C4-2B (cell line): ENCODE measurements at regions not wholly inside any gene's neighbourhood (a gene's known extent, or its start where the extent isn't known, plus 50 kb on each side); places are given as distances from the start of the nearest gene placed in this dataset.

Experiments used
- CTCF ChIP-seq: fragments of 450-650 bp; conservative IDR thresholded peaks from 2 replicates; pipeline ENCODE4 v1.5.1; 2017; ENCODE audit warnings: mild to moderate bottlenecking
- ZFX ChIP-seq: fragments of 450-650 bp; IDR thresholded peaks from 2 replicates; pipeline ENCODE4 v1.6.1; 2017

DNA sequence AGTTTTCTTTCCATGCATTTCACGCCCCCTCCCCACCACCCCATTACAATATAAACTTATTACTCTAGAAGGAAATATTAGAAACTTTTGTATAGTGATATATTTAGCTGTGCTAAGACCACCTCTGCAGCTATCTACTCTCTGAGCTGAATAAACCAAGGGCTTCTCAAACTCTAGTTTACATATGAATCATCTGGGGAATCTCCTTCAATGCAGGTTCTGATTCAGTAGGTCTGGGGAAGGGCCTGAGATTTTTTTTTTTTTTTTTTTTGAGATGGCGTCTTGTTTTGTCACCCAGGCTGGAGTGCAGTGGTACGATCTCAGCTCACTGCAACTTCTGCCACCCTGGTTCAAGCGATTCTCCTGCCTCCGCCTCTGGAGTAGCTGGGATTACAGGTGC is 67.6 kb upstream of the PRKG1 start:
- no peak for TF ChIP-seq CTCF
- TF ChIP-seq ZFX = no peak
